Heart left ventricle (tissue), 13 donors: ENCODE measurements at regions not wholly inside any gene's neighbourhood (a gene's known extent, or its start where the extent isn't known, plus 50 kb on each side); places are given as distances from the start of the nearest gene placed in this dataset.

Source experiments
- POLR2A ChIP-seq, 2 donors: fragments of 450-650 bp; IDR thresholded peaks; one replicate each; pipeline ENCODE4 v1.6.1; 2017; ENCODE audit warnings: antibody characterized with exemption in 2 of 2, mild to moderate bottlenecking in 2 of 2, moderate library complexity in 2 of 2
- TF ChIP-seq, protein P1 (sequence below), 12 donors: fragments of 200-600 bp; sonication (generic) in 4 of 12; IDR thresholded peaks; one replicate each; pipeline versions ENCODE4 v1.5.0 to v1.8.0; 2018 to 2022; ENCODE audit warnings: antibody characterized with exemption in 12 of 12, mild to moderate bottlenecking in 5 of 12
- donor health status: ischemic (EF 13 %, LVEDD 7.1; RV severe dilation, severe dysfunction).
- donor health status: DM: no; HTN: yes; CAD: no.
- donor health status: DM: no; HTN: no; CAD: no.
- donor health status: ischemic (EF 25% LVEDD 6.9; RV normal size, moderate dysfunction).
- donor health status: ischemic (EF 25% LVEDD 5.7; RV mildly dilated, moderate dysfunction).
- donor health status: ischemic (EF 35%, LVEDD 5.7; RV mildly dilated, moderate dysfunction).
- donor health status: nonischemic (EF 11% LVEDD 7.7; RV severe dilation, severe dysfunction).
- donor health status: DM: yes; HTN: yes; CAD: no.
- donor health status: PGD.
- donor health status: ischemic (EF 29% LVEDD 5.4; RV normal size, mild dysfunction).
- donor health status: nonischemic (EF 23%, LVEDD 6.1; RV moderate dilation, normal function).

GRCh38 chr13:38630780-38631179 lies 56.1 kb upstream of the FREM2 start:
- TF ChIP-seq, protein P1, sequence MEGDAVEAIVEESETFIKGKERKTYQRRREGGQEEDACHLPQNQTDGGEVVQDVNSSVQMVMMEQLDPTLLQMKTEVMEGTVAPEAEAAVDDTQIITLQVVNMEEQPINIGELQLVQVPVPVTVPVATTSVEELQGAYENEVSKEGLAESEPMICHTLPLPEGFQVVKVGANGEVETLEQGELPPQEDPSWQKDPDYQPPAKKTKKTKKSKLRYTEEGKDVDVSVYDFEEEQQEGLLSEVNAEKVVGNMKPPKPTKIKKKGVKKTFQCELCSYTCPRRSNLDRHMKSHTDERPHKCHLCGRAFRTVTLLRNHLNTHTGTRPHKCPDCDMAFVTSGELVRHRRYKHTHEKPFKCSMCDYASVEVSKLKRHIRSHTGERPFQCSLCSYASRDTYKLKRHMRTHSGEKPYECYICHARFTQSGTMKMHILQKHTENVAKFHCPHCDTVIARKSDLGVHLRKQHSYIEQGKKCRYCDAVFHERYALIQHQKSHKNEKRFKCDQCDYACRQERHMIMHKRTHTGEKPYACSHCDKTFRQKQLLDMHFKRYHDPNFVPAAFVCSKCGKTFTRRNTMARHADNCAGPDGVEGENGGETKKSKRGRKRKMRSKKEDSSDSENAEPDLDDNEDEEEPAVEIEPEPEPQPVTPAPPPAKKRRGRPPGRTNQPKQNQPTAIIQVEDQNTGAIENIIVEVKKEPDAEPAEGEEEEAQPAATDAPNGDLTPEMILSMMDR (IDR thresholded peaks at IDR 0.05): no peak
- no peak for TF ChIP-seq POLR2A (IDR thresholded peaks at IDR 0.05)
